Endothelial cell of umbilical vein (primary cell): ENCODE measurements at regions not wholly inside any gene's neighbourhood (a gene's known extent, or its start where the extent isn't known, plus 50 kb on each side); places are given as distances from the start of the nearest gene placed in this dataset.

Source experiments
- BruUV-seq: library from RNA; stranded (reverse); fragments of 400-500 nt; replicated peaks from 2 replicates; lab custom pipeline; 2021; lab: Mats Ljungman, UMichigan
- CTCF ChIA-PET: fragments of 300-600, 350-600 bp; sonication (Branson Sonifier 250); formaldehyde crosslinking; loops from one replicate; lab custom pipeline; 2021; ENCODE audit warnings: antibody characterized with exemption, inconsistent platforms; lab: Charles Lee
- POLR2A ChIA-PET: fragments of 300-600, 350-600 bp; sonication (Branson Sonifier 250); formaldehyde crosslinking; loops from one replicate; lab custom pipeline; 2021; ENCODE audit warnings: antibody characterized with exemption, inconsistent platforms; lab: Charles Lee
- DNase-seq: peaks from one replicate; pipeline ENCODE4 v3.0.0-alpha.2; 2011; ENCODE audit warnings: low read depth, low spot score
- FAIRE-seq: peaks from 2 replicates; lab custom pipeline; 2011; peaks lifted over from hg19 to GRCh38; lab: Jason Lieb, UNC
- H2AFZ ChIP-seq: 2 replicates; pipeline ENCODE4 v1.6.0; 2012; ENCODE audit warnings: low read depth, low read length, control low read depth, inconsistent platforms
- H3K27ac ChIP-seq: 2 replicates; pipeline ENCODE4 v1.5.1; 2011; ENCODE audit warnings: low read depth, mild to moderate bottlenecking, control low read depth, low read length, moderate library complexity; ENCODE audit not compliant: insufficient read depth
- H3K27me3 ChIP-seq, 2 experiments: 2 replicates each; pipeline versions ENCODE4 v1.6.0 to v1.6.1; 2011; ENCODE audit warnings: low read length in 2 of 2, mixed read lengths in 1 of 2; ENCODE audit not compliant: control insufficient read depth in 2 of 2, insufficient read depth in 2 of 2
- H3K36me3 ChIP-seq, 2 experiments: 2 replicates in 1 of 2; 3 replicates in 1 of 2; pipeline ENCODE4 v1.5.1; 2011; ENCODE audit warnings: low read length in 2 of 2, mild to moderate bottlenecking in 1 of 2, moderate library complexity in 1 of 2; ENCODE audit not compliant: control insufficient read depth in 2 of 2, insufficient read depth in 2 of 2; ENCODE audit errors: extremely low read depth in 1 of 2
- H3K4me1 ChIP-seq: 3 replicates; pipeline ENCODE4 v1.5.1; 2011; ENCODE audit warnings: mild to moderate bottlenecking, low read length; ENCODE audit not compliant: control insufficient read depth, insufficient read depth; ENCODE audit errors: extremely low read depth
- H3K4me2 ChIP-seq: 2 replicates; pipeline ENCODE4 v1.6.1; 2011; ENCODE audit warnings: low read length, control low read depth, mixed read lengths; ENCODE audit not compliant: insufficient read depth
- H3K4me3 ChIP-seq, 3 experiments: fragments of 200-600 bp in 1 of 3; sonication (generic), shearing (Covaris generic) in 1 of 3; replicated peaks in 1 of 3; 2 replicates each; pipeline ENCODE4 v1.5.1; 2011 to 2016; ENCODE audit warnings: control low read depth in 3 of 3, low read length in 3 of 3, mild to moderate bottlenecking in 2 of 3, inconsistent platforms in 1 of 3, low read depth in 1 of 3, moderate library complexity in 1 of 3; ENCODE audit not compliant: insufficient read depth in 1 of 3
- H3K79me2 ChIP-seq: 2 replicates; pipeline ENCODE4 v1.6.0; 2012; ENCODE audit warnings: low read length, inconsistent platforms; ENCODE audit not compliant: control insufficient read depth, insufficient read depth
- H3K9ac ChIP-seq: replicated peaks from 2 replicates; pipeline ENCODE3; 2011; ENCODE audit warnings: low read length, control low read depth; ENCODE audit not compliant: insufficient read depth; ENCODE audit errors: extremely low read depth
- H3K9me1 ChIP-seq: replicated peaks from 3 replicates; pipeline ENCODE4 v1.6.0; 2011; ENCODE audit warnings: mild to moderate bottlenecking, low read length; ENCODE audit not compliant: control insufficient read depth, insufficient read depth; ENCODE audit errors: extremely low read depth
- H3K9me3 ChIP-seq: replicated peaks from 2 replicates; pipeline ENCODE4 v1.5.1; 2012; ENCODE audit warnings: low read length, inconsistent platforms; ENCODE audit not compliant: control insufficient read depth, insufficient read depth
- H4K20me1 ChIP-seq: replicated peaks from 2 replicates; pipeline ENCODE3; 2011; ENCODE audit warnings: mild to moderate bottlenecking, low read length; ENCODE audit not compliant: control insufficient read depth, insufficient read depth; ENCODE audit errors: extremely low read depth
- EZH2 ChIP-seq: IDR thresholded peaks from 2 replicates; pipeline ENCODE4 v1.6.1; 2012; ENCODE audit warnings: borderline replicate concordance, low read depth, mild to moderate bottlenecking, moderate library complexity, low read length, inconsistent platforms; ENCODE audit not compliant: severe bottlenecking
- FOS ChIP-seq: IDR thresholded peaks from 2 replicates; pipeline ENCODE4 v1.6.1; 2011; ENCODE audit warnings: mild to moderate bottlenecking, low read length, moderate library complexity, borderline replicate concordance; ENCODE audit not compliant: insufficient read depth
- JUN ChIP-seq: IDR thresholded peaks from 2 replicates; pipeline ENCODE4 v1.6.1; 2011; ENCODE audit warnings: borderline replicate concordance, low read depth; ENCODE audit not compliant: insufficient read length, insufficient read depth
- MYC ChIP-seq: IDR thresholded peaks from one replicate; pipeline ENCODE4 v1.6.1; 2011; ENCODE audit warnings: mild to moderate bottlenecking, low read depth, low read length
- POLR2AphosphoS5 ChIP-seq: IDR thresholded peaks from 2 replicates; pipeline ENCODE4 v1.6.1; 2012; ENCODE audit warnings: low read depth, mild to moderate bottlenecking, control low read depth, low read length, moderate library complexity; ENCODE audit not compliant: insufficient read depth
- dilution Hi-C: fragments of 300-500 bp; cut with MboI; formaldehyde crosslinking; loops from one replicate; pipeline ENCODE4 v1.15.0; 2019; ENCODE audit warnings: low sequenced_read_pairs; ENCODE audit not compliant: extremely low pct_ligation_motif_present
- intact Hi-C: fragments of 100-400 bp; cut with micrococcal nuclease; formaldehyde crosslinking; loops from one replicate; pipeline ENCODE4 v1.10.0; 2022
- TF ChIP-seq, protein P1 (sequence below), 2 donors: IDR thresholded peaks; 1 replicate in 1 of 2; 2 replicates in 1 of 2; pipeline ENCODE4 v1.5.1; 2011; ENCODE audit warnings: low read length in 2 of 2, mild to moderate bottlenecking in 2 of 2, moderate library complexity in 2 of 2, control low read depth in 1 of 2, inconsistent platforms in 1 of 2, low read depth in 1 of 2; ENCODE audit not compliant: insufficient read depth in 1 of 2; ENCODE audit errors: extremely low read depth in 1 of 2

DNA sequence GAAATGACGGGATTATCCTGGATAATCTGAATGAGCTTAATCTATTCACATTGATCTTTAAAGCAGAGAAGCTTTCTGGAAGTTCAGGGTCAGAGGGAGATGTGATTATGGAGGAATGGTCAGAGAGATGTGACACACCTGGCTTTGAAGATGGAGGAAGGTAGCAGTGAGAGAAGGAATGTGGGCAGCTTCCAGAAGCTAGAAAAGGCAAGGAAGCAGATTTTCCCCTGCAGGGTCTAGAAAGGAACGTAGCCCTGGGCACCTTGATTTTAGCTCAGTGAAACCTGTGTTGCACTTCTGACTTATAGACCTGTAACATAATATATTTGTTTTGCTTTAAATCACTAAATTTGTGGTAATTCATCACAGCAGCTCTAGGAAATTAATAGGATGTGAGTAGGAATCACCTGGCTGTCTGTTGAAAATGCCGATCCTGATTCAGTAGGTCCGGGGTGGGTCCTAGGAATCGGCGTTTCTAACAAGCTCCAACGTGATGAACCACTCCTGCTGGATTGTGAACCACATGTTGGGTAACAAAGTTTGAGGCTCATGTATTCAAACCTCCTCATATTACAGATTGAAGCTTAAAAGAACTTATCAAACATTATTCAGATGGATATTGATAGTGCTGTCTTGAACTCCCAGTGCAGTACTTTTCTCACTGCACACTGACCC is 157.0 kb downstream of the GJA1 start:
- Histone ChIP-seq H3K4me2 (no peak overlapping the region), H4K20me1 (no peaks in the 10 kb centered on the region), H3K27ac (no peak overlapping the region), H3K79me2 (no peaks in the 10 kb centered on the region), H3K4me3 (no peak overlapping the region), H3K36me3 (no peaks in the 10 kb centered on the region), H3K9me1 (no peaks in the 10 kb centered on the region), H3K9ac (no peak overlapping the region), H3K4me1 (no peaks in the 10 kb centered on the region), H3K27me3 (no peaks in the 10 kb centered on the region), H3K9me3 (no peaks in the 10 kb centered on the region), H2AFZ (no peak overlapping the region)
- TF ChIP-seq POLR2AphosphoS5 (no peak), FOS (no peak), JUN (no peak)
- DNase-seq (no peak), FAIRE-seq (no peak)
- no TSS peak for BruUV-seq
- CTCF ChIA-PET = interaction anchor here (0.6 to 1.1 kb wide), 4 partner anchors 34 to 501 kb away, joined by 3 to 4 read pairs (median 4); no protein-coding TSS in a partner anchor
- dilution Hi-C loops (no loop called here), intact Hi-C loops (no loop called here)
- POLR2A ChIA-PET = no interaction called here

DNA sequence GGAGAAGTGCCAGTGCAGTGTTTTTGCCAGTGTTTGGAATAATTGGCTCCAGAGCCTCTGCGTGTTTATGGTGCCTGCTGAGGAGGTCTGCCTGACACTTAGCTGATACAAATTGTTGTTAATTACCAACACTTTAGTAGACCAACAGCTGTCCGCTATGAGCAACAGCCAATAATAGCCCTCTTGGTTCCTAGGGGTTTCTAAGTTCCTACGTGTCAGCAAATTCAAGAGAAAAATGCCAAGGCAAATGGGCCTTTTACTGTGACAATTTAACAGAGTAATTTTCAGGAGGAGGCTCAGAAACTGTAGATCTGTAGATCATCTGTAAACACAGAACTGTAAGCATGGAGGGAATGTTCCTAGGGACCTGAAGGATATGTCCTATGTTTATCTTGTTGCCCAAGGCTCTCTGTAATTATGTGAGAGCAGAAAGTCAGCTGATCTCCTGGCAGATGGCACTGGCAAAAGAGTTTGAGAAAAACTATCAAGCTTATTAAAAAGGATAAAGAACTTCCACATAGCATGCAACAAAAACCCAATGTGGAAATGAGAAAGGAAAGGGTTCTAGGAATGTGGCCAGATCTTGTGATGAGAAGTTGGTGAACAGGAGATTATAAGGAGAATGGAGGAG is 157.7 kb downstream of the GJA1 start:
- no peaks in the 10 kb centered on the region for H3K36me3 ChIP-seq
- ChIA-PET CTCF (interaction anchor here (0.6 to 0.7 kb wide), 3 partner anchors 35 to 501 kb away, joined by 3 to 4 read pairs (median 4); no protein-coding TSS in a partner anchor), POLR2A (no interaction called here)
- H2AFZ ChIP-seq = no peak overlapping the region
- no peak overlapping the region for H3K4me3 ChIP-seq
- H3K27me3 ChIP-seq = no peaks in the 10 kb centered on the region
- H3K27ac ChIP-seq = no peak overlapping the region
- no peaks in the 10 kb centered on the region for H3K79me2 ChIP-seq
- H3K9me1 ChIP-seq = no peaks in the 10 kb centered on the region
- dilution Hi-C loops (no loop called here), intact Hi-C loops (no loop called here)
- no peak overlapping the region for H3K4me2 ChIP-seq
- no peaks in the 10 kb centered on the region for H3K9me3 ChIP-seq
- TF ChIP-seq, protein P1, sequence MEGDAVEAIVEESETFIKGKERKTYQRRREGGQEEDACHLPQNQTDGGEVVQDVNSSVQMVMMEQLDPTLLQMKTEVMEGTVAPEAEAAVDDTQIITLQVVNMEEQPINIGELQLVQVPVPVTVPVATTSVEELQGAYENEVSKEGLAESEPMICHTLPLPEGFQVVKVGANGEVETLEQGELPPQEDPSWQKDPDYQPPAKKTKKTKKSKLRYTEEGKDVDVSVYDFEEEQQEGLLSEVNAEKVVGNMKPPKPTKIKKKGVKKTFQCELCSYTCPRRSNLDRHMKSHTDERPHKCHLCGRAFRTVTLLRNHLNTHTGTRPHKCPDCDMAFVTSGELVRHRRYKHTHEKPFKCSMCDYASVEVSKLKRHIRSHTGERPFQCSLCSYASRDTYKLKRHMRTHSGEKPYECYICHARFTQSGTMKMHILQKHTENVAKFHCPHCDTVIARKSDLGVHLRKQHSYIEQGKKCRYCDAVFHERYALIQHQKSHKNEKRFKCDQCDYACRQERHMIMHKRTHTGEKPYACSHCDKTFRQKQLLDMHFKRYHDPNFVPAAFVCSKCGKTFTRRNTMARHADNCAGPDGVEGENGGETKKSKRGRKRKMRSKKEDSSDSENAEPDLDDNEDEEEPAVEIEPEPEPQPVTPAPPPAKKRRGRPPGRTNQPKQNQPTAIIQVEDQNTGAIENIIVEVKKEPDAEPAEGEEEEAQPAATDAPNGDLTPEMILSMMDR (IDR thresholded peaks at IDR 0.05; ENCODE audit: extremely low read depth in 1 of 2, insufficient read depth in 1 of 2, low read depth in 1 of 2, low read length in 2 of 2) = no peak
- no peak for TF ChIP-seq MYC
- no peak for TF ChIP-seq JUN
- TF ChIP-seq FOS = no peak
- TF ChIP-seq EZH2 = no peak
- DNase-seq = no peak
- H3K4me1 ChIP-seq = no peaks in the 10 kb centered on the region
- no peaks in the 10 kb centered on the region for H4K20me1 ChIP-seq
- no peak for FAIRE-seq
- no peak overlapping the region for H3K9ac ChIP-seq
- no TSS peak for BruUV-seq
